ENCODE measurements at regions not wholly inside any gene's neighbourhood (a gene's known extent, or its start where the extent isn't known, plus 50 kb on each side); places are given as distances from the start of the nearest gene placed in this dataset.
"Not testable (repeated sequence)": the region's sequence is repeated elsewhere in the genome, so short reads cannot be mapped to it uniquely, and the experiment has no call there.

- DNase-seq (ENCODE audit: low spot score): no peak
Observed at GRCh38 chr11:83403691-83404389, 117.7 kb upstream of the CCDC90B start.

DNA sequence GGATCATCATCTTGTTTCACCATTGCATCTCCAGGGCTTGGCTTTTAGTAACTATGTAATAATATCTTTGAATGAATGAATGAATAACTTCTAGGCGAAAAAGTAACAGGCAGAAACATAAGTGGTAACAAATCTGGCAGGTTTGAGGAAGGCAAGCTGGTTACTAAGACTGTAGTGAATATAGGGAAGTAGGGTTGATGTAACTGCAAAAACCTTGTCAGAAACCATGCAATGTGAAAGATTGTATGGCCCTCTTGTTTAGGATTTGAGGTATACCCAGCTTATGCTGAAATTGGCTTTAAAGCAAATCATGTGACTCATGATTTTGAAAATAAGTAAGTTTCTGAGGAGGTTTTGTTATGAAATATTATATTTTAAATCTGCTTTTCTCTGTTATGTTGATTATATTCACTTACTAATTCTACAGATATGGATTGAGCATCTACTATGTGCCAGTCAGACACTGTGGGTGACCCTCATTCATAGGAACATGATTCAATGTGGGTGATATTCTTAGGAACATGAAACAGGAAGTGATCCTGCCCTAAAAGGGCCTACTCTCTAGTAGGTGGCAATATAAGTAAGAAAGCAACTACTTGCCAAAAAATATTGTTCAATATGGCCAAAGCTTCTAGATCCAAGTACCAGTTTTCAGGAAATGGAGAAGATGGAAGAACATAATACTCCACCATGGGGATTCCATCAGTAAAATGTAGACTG, 115.5 kb upstream of the CCDC90B start:
- no peak for DNase-seq (ENCODE audit: low spot score)

DNA sequence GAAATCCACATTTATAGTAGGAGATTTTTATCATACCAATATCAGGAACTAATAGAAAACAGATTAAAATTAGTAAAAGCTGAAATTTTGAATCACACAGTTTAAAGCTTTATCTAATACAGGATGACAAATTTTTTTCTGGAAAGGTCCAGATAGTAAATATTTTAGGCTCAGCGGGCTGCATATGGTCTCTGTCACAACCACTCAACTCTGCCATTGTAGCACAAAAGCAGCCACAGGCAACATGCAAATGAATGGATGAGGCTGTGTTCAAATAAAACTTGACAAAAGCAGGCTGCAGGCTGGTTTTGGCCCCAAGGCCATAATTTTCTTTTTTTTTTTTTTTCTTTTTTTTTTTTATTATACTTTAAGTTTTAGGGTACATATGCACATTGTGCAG, 108.2 kb upstream of the CCDC90B start:
- DNase-seq (ENCODE audit: low spot score): no peak

- DNase-seq (ENCODE audit: low spot score): no peak
Observed at GRCh38 chr11:83392556-83392955, 106.4 kb upstream of the CCDC90B start.

GRCh38 chr11:83389975-83390374, 103.8 kb upstream of the CCDC90B start:
- DNase-seq (ENCODE audit: low spot score): no peak

DNA sequence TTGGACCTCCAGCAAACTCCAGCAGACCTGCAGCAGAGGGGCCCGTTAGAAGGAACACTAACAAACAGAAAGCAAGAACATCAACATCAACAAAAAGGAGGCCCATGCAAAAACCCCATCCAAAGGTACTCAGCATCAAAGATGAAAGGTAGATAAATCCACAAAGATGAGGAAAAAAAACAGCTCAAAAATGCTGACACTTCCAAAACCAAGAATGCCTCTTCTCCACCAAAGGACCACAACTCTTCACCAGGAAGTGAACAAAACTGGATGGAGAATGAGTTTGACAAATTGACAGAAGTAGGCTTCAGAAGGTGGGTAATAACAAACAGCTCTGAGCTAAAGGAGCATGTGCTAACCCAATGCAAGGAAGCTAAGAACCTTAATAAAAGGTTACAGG, 97.7 kb upstream of the CCDC90B start:
- not testable (repeated sequence) for DNase-seq (ENCODE audit: low spot score)

- DNase-seq (ENCODE audit: low spot score): peak; percentile 26
Observed at GRCh38 chr11:83374311-83374710, 88.1 kb upstream of the CCDC90B start.

- DNase-seq (ENCODE audit: low spot score): no peak
Observed at GRCh38 chr11:83371489-83371888, 85.3 kb upstream of the CCDC90B start.

- DNase-seq (ENCODE audit: low spot score): no peak
Observed at GRCh38 chr11:83367745-83368144, 81.6 kb upstream of the CCDC90B start.

GRCh38 chr11:83364500-83365045, 78.4 kb upstream of the CCDC90B start:
- no peak for DNase-seq (ENCODE audit: low spot score)

DNA sequence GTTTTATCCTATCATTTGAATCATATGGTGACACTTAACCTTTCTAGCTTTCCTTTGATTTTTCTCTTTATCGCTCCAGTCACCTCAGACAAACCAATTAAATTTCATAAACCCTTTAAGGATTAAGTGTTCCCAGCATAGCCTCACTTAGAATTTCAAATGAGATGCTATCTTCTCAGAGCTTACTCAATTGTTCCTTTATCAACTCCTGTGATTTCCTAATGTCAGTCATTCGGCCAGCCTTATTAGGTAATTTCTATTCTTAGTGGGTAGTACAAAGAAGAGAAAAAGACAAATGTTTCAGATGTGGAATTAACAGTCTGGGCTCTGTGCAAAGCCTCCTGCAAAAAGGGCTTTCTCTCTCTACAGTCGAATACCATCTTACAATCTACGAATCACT, 77.1 kb upstream of the CCDC90B start:
- peak; percentile 43 for DNase-seq (ENCODE audit: low spot score)

DNA sequence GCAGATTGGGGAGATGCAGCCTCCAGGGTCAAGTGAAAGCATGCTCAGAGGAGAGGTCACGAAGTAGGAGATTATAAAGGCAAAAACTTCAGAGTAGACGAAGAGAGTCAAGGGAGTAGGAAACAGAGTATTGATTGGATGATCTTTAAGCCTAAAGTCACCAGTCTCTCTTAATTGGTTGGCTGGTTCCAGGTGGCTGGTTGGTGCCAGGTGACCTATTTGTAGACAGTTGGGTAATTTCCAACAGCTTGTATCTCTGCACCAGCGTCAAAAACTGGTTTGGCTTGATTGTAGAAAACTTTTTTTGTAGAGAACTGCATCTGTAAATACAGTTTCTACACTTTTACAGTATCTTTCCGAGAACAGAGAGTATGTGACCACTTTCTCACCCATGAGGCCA, 75.7 kb upstream of the CCDC90B start:
- no peak for DNase-seq (ENCODE audit: low spot score)

- peak; percentile 58 for DNase-seq (ENCODE audit: low spot score)
Observed at GRCh38 chr11:83355391-83355790, 69.2 kb upstream of the CCDC90B start.

DNA sequence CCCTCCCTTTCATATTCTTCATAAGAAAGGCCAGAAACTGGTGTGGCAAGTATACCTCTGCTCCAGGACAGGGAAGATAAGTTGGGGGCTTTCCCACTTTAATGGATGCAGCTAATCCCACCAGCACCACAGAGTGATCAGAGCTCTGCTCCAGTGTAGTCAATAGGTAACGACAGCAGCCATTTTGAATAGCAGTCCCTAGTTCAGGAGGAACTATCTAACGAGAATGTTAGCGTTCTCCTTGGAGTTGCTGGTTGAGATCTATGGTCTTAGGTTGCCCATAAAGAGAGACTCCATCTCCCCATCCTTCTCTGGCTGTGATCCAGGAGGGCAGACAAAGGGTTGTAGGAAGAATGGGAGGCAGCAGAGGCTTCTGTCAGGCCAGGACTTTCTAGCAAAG, 64.0 kb upstream of the CCDC90B start:
- DNase-seq (ENCODE audit: low spot score): no peak

DNA sequence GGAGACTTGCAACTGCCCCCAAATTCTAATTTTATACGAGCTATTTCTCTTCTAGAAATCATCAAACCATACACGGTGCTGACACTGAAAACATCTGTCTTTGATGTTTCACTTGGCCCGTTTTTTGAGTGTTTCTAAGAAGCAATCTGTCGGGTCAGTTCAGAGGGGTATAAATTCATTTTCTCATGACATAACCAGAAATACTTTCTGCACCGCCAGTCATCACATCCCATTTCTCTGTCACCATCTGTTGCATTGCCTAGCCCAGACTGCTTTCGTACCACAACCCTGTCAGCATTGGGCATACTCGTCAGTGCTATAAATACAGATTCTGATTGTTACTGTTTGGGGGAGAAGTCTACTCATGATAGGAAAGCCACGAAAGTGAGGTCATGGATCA, 63.1 kb upstream of the CCDC90B start:
- no peak for DNase-seq (ENCODE audit: low spot score)

DNA sequence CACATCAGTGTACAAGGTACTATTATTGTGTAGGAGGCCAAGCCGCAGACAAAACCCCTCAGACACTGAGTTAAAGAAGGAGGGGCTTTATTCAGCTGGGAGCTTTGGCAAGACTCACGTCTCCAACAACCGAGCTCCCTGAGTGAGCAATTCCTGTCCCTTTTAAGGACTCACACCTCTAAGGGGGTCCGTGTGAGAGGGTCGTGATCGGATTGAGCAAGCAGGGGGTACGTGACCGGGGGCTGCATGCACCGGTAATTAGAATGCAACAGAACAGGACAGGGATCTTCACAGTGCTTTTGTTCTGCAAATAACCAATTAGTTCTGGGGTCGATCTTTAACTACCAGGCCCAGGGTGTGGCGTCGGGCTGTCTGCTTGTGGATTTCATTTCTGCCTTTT, 60.5 kb upstream of the CCDC90B start:
- not testable (repeated sequence) for DNase-seq (ENCODE audit: low spot score)

GRCh38 chr11:83344521-83344920, 58.4 kb upstream of the CCDC90B start:
- DNase-seq (ENCODE audit: low spot score): not testable (repeated sequence)

DNA sequence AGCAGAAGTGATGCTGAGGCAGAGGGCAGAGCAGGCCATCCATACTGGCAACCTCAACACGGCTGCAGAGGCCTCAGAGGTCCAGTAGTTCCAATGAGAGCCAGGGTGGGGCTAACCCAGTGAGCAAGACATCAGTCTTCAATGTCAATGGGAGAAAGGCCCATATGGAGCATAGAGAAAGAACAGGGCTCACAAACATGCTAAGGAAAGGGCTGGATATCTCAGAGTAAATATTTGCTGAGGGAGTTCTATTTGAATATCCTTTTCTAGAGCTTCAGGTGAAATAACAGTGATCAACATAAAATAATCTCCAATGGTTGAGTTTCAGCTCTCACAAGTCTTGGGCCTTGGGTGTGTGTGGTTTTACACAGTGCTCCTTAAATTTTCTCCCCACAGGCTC, 50.8 kb upstream of the CCDC90B start:
- no peak for DNase-seq (ENCODE audit: low spot score)

Data from putamen (tissue), 1 donor.